ENCODE measurements at regions not wholly inside any gene's neighbourhood (a gene's known extent, or its start where the extent isn't known, plus 50 kb on each side); places are given as distances from the start of the nearest gene placed in this dataset.

DNA sequence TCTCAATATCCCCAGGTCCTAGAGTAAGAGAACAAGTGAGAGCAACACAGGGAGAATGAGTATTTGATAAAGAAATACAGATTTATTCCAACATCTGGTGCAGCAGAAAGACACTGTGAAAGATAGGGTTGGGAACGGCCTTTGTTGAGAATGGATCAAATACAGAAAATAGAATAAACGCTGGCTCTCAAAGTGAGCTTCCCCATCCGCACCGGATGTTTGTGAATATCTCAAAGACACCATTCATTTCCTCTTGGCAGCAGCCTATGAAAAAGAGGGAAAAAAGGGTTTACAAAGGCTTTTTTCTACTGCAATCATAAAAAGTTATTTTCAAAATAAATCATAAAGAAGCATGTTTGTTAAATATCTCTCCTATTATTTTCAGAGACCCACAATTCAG, 279.3 kb downstream of the CASP12 start:
- TF ChIP-seq CTCF (IDR thresholded peaks at IDR 0.05): no peak
- TF ChIP-seq POLR2A (IDR thresholded peaks at IDR 0.05): no peak
- TF ChIP-seq POLR2AphosphoS5 (IDR thresholded peaks at IDR 0.05): no peak
